ENCODE measurements at regions not wholly inside any gene's neighbourhood (a gene's known extent, or its start where the extent isn't known, plus 50 kb on each side); places are given as distances from the start of the nearest gene placed in this dataset.

DNA sequence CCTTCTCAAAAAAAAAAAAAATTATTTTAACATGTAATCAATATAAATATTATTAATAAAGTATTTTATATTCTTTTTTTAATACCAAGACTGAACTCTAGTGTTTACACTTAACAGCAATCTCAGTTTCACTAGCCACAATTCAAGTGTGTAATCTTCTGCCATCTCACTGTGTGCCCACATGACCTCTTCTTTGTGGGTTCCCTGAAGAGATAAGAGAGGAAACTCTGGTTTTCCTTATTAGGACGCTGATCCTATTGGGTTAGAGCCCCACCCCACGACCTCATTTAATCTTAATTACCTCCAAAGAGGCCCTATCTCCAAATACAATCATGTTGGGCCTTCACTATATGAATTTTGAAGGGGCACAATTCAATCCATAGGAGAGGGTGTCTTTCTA lies 177.6 kb downstream of the STK31 start:
- no peaks in the 10 kb centered on the region for H3K36me3 ChIP-seq
- no peaks in the 10 kb centered on the region for H3K27me3 ChIP-seq
- no peak overlapping the region for H3K27ac ChIP-seq
- TF ChIP-seq POLR2AphosphoS5 (IDR thresholded peaks at IDR 0.05; ENCODE audit: insufficient read depth in 1 of 2, low read depth in 1 of 2) (no peak), POLR2A (IDR thresholded peaks at IDR 0.05) (no peak)
- TF ChIP-seq, protein P1, sequence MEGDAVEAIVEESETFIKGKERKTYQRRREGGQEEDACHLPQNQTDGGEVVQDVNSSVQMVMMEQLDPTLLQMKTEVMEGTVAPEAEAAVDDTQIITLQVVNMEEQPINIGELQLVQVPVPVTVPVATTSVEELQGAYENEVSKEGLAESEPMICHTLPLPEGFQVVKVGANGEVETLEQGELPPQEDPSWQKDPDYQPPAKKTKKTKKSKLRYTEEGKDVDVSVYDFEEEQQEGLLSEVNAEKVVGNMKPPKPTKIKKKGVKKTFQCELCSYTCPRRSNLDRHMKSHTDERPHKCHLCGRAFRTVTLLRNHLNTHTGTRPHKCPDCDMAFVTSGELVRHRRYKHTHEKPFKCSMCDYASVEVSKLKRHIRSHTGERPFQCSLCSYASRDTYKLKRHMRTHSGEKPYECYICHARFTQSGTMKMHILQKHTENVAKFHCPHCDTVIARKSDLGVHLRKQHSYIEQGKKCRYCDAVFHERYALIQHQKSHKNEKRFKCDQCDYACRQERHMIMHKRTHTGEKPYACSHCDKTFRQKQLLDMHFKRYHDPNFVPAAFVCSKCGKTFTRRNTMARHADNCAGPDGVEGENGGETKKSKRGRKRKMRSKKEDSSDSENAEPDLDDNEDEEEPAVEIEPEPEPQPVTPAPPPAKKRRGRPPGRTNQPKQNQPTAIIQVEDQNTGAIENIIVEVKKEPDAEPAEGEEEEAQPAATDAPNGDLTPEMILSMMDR (IDR thresholded peaks at IDR 0.05), result no peak
- no peaks in the 10 kb centered on the region for H3K4me1 ChIP-seq
- no peak for DNase-seq (ENCODE audit: extremely low spot score in 2 of 2)
- H3K4me3 ChIP-seq, result no peak overlapping the region
- no peaks in the 10 kb centered on the region for H3K9me3 ChIP-seq
- intact Hi-C loops (cut with DNase I), result no loop called here

DNA sequence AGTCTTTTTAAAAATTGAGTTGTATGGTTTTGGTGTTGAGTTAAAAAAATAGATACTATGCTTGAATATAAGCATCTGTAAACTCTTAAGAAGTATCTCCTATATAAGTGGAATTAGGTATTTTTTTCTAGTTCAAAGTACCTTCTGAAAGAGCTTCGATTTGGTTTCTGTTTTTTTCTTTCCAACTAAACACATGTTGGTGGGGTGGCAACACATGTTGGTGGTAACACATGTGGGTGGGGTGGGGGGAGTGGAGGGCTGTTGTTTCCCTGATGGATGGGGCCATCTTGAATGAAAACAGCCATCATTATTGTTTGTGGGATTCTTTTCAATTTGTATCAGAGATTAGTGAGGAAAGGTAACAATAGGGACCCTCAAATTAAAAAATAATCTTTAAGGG lies 178.9 kb downstream of the STK31 start:
- Histone ChIP-seq H3K27me3 (no peaks in the 10 kb centered on the region), H3K27ac (no peak overlapping the region), H3K36me3 (no peaks in the 10 kb centered on the region), H3K4me3 (no peak overlapping the region), H3K4me1 (no peaks in the 10 kb centered on the region), H3K9me3 (no peaks in the 10 kb centered on the region)
- DNase-seq (ENCODE audit: extremely low spot score in 2 of 2), result no peak
- TF ChIP-seq POLR2AphosphoS5 (IDR thresholded peaks at IDR 0.05; ENCODE audit: insufficient read depth in 1 of 2, low read depth in 1 of 2) (no peak), POLR2A (IDR thresholded peaks at IDR 0.05) (no peak)
- TF ChIP-seq, protein P1 (IDR thresholded peaks at IDR 0.05), result no peak
- intact Hi-C loops (cut with DNase I), result no loop called here

DNA sequence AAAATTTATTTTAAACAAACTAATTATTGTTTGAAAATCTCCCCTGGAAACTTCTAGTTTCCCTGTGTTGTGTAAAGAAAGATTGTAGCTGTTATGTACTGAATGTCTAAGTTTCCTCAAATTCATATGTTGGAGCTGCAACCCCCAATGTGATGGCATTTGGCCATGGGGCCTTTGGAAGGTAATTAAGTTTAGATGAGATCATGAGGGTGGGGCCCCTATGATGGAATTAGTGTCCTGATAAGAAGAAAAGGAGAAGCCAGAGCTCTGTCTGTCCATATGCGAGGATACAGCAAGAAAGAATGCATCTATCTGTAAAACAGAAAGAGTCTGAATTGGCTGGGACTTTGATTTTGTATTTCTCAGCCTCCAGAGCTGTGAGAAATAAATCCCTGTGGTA lies 179.5 kb downstream of the STK31 start:
- TF ChIP-seq, protein P1 (IDR thresholded peaks at IDR 0.05), result no peak
- no peak for TF ChIP-seq POLR2AphosphoS5 (IDR thresholded peaks at IDR 0.05; ENCODE audit: insufficient read depth in 1 of 2, low read depth in 1 of 2)
- TF ChIP-seq POLR2A (IDR thresholded peaks at IDR 0.05), result no peak
- no peak for DNase-seq (ENCODE audit: extremely low spot score in 2 of 2)
- no peaks in the 10 kb centered on the region for H3K4me1 ChIP-seq
- H3K27ac ChIP-seq, result no peak overlapping the region
- intact Hi-C loops (cut with DNase I), result no loop called here
- no peaks in the 10 kb centered on the region for H3K36me3 ChIP-seq
- H3K4me3 ChIP-seq, result no peak overlapping the region
- no peaks in the 10 kb centered on the region for H3K27me3 ChIP-seq
- no peaks in the 10 kb centered on the region for H3K9me3 ChIP-seq

DNA sequence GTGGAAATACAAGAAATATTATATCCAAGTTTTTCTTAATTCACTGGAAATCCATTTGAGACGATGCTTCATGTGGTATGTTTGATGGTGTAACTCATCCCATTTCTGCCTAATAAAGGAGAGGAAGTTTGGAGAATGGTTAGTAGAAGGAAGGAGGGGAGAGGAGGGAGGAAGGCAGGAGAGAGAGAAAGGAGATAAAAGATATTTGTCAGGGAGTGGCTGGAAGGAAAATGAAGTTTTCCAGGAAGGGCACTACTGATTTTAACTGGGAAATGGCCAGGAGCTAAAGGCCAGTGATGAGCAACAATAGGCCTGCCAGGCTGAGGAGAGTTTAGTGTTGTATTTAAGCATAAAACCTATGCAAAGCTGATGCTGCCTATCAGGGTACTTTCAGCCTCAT lies 182.0 kb downstream of the STK31 start:
- intact Hi-C loops (cut with DNase I), result no loop called here
- TF ChIP-seq POLR2A (IDR thresholded peaks at IDR 0.05) (no peak), POLR2AphosphoS5 (IDR thresholded peaks at IDR 0.05; ENCODE audit: insufficient read depth in 1 of 2, low read depth in 1 of 2) (no peak)
- TF ChIP-seq, protein P1 (IDR thresholded peaks at IDR 0.05), result no peak
- Histone ChIP-seq H3K27me3 (no peaks in the 10 kb centered on the region), H3K4me3 (no peak overlapping the region), H3K9me3 (no peaks in the 10 kb centered on the region), H3K27ac (no peak overlapping the region), H3K4me1 (no peaks in the 10 kb centered on the region), H3K36me3 (no peaks in the 10 kb centered on the region)
- DNase-seq (ENCODE audit: extremely low spot score in 2 of 2), result no peak

DNA sequence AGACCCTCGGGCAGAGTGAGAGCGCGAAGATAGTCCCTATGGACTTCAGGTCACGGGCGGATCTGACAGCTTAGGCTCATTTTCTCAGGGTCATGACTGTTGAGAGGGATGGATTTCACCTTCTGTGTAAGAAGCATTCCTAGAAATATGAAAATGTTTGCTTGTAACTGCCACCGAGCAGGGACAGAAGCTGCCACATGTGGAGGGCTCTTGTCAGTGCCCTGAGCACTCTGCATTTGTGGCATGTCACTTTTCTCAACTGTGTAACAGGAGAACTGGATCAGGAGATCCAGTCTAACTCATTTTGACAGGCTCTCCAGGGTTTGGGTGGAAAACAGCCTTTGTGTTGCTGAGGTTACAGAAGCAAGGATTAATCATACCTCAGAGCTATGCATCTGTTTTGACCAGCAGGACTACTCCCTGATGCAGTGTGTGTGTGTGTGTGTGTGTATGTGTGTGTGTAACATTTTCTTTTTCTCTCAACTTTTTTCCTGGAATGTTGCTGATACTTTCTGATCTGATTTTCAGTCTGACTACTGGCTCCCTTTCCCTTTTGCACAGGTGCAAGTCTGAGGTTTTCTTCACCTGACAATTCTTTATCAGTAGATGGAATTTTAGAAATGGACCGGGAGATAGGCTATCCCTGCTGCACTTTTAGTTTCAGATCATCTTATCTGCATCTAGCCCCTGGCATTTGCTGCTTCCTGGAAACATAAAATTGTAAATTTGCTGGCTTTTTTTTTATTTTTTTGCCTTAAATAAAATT lies 183.3 kb downstream of the STK31 start:
- intact Hi-C loops (cut with DNase I), result no loop called here
- Histone ChIP-seq H3K4me1 (no peaks in the 10 kb centered on the region), H3K27me3 (no peaks in the 10 kb centered on the region), H3K36me3 (no peaks in the 10 kb centered on the region), H3K4me3 (no peak overlapping the region), H3K27ac (no peak overlapping the region), H3K9me3 (no peaks in the 10 kb centered on the region)
- TF ChIP-seq POLR2A (IDR thresholded peaks at IDR 0.05) (no peak), POLR2AphosphoS5 (IDR thresholded peaks at IDR 0.05; ENCODE audit: insufficient read depth in 1 of 2, low read depth in 1 of 2) (no peak)
- TF ChIP-seq, protein P1 (IDR thresholded peaks at IDR 0.05), result no peak
- no peak for DNase-seq (ENCODE audit: extremely low spot score in 2 of 2)
